Fibroblast of lung (primary cell): ENCODE measurements at regions not wholly inside any gene's neighbourhood (a gene's known extent, or its start where the extent isn't known, plus 50 kb on each side); places are given as distances from the start of the nearest gene placed in this dataset.

Experiments used
- DNase-seq, 2 donors: peaks; one replicate each; pipeline versions ENCODE4 v3.0.0 to v3.0.0-alpha.2; 2010; ENCODE audit warnings: low read depth in 2 of 2
- H2AFZ ChIP-seq: 2 replicates; pipeline ENCODE4 v1.5.1; 2012; ENCODE audit warnings: low read length, control low read depth, inconsistent platforms
- H3K27ac ChIP-seq: 2 replicates; pipeline ENCODE4 v1.5.1; 2011; ENCODE audit warnings: low read length, control low read depth; ENCODE audit not compliant: insufficient read depth
- H3K27me3 ChIP-seq: 2 replicates; pipeline ENCODE4 v1.5.1; 2011; ENCODE audit warnings: mild to moderate bottlenecking, low read length; ENCODE audit not compliant: control insufficient read depth, insufficient read depth
- H3K36me3 ChIP-seq: 2 replicates; pipeline ENCODE4 v1.5.1; 2011; ENCODE audit warnings: low read length; ENCODE audit not compliant: control insufficient read depth, insufficient read depth
- H3K4me1 ChIP-seq: 2 replicates; pipeline ENCODE4 v1.5.1; 2011; ENCODE audit warnings: low read length; ENCODE audit not compliant: control insufficient read depth, insufficient read depth; ENCODE audit errors: extremely low read depth
- H3K4me2 ChIP-seq: 2 replicates; pipeline ENCODE4 v1.5.1; 2011; ENCODE audit warnings: low read length, control low read depth; ENCODE audit not compliant: insufficient read depth; ENCODE audit errors: extremely low read depth
- H3K4me3 ChIP-seq, 4 experiments: fragments of 200-600 bp in 1 of 4; sonication (generic) in 1 of 4; replicated peaks in 1 of 4; 2 replicates each; pipeline ENCODE4 v1.5.1; 2011 to 2016; ENCODE audit warnings: low read length in 4 of 4, low read depth in 3 of 4, mild to moderate bottlenecking in 3 of 4, control low read depth in 2 of 4, inconsistent platforms in 1 of 4, mixed read lengths in 1 of 4; ENCODE audit not compliant: insufficient read depth in 1 of 4; ENCODE audit errors: control extremely low read depth in 1 of 4
- H3K79me2 ChIP-seq: 2 replicates; pipeline ENCODE4 v1.5.1; 2012; ENCODE audit warnings: mild to moderate bottlenecking, low read length, inconsistent platforms; ENCODE audit not compliant: control insufficient read depth, insufficient read depth
- H3K9ac ChIP-seq: 2 replicates; pipeline ENCODE4 v1.5.1; 2011; ENCODE audit warnings: mild to moderate bottlenecking, low read length, control low read depth; ENCODE audit not compliant: insufficient read depth
- H3K9me3 ChIP-seq: 2 replicates; pipeline ENCODE4 v1.5.1; 2012; ENCODE audit warnings: low read depth, low read length; ENCODE audit not compliant: control insufficient read depth, insufficient read depth
- H4K20me1 ChIP-seq: 2 replicates; pipeline ENCODE4 v1.5.1; 2011; ENCODE audit warnings: low read length; ENCODE audit not compliant: control insufficient read depth, insufficient read depth; ENCODE audit errors: extremely low read depth
- EZH2 ChIP-seq: IDR thresholded peaks from 2 replicates; pipeline ENCODE4 v1.5.1; 2012; ENCODE audit warnings: low read length, control low read depth, mild to moderate bottlenecking; ENCODE audit errors: missing control alignments
- TF ChIP-seq, protein P1 (sequence below), 2 donors: IDR thresholded peaks in 1 of 2; conservative IDR thresholded peaks in 1 of 2; 1 replicate in 1 of 2; 2 replicates in 1 of 2; pipeline ENCODE4 v1.5.1; 2011 to 2012; ENCODE audit warnings: low read length in 2 of 2, control low read depth in 1 of 2, inconsistent platforms in 1 of 2, low read depth in 1 of 2, mild to moderate bottlenecking in 1 of 2

DNA sequence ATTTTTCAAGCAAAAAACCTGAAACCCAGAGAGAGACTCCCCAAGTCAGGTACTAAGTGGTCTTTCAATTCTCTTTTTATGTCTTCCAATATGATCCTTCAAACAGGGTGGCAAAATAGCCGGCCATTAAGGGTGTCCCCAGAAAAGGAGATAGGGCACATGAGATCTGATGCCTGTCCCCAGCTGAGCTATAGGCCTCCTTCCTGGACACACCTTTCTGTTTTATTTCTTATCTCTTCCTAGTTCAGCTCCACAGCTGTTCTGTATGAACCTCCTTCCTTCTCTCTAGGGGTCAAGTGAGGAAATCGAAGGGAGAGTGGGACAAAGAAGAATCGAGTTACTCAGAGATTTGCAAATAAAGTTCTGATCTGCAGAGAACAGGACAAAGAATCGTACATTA, 112.4 kb upstream of the ATP1A1 start:
- Histone ChIP-seq H3K4me2 (no peak overlapping the region), H3K27me3 (no peaks in the 10 kb centered on the region), H3K4me1 (no peaks in the 10 kb centered on the region), H3K36me3 (no peaks in the 10 kb centered on the region), H4K20me1 (no peaks in the 10 kb centered on the region), H2AFZ (no peak overlapping the region), H3K4me3 (no peak overlapping the region), H3K9me3 (no peaks in the 10 kb centered on the region), H3K27ac (no peak overlapping the region), H3K9ac (no peak overlapping the region), H3K79me2 (no peaks in the 10 kb centered on the region)
- DNase-seq = no peak
- TF ChIP-seq, protein P1, sequence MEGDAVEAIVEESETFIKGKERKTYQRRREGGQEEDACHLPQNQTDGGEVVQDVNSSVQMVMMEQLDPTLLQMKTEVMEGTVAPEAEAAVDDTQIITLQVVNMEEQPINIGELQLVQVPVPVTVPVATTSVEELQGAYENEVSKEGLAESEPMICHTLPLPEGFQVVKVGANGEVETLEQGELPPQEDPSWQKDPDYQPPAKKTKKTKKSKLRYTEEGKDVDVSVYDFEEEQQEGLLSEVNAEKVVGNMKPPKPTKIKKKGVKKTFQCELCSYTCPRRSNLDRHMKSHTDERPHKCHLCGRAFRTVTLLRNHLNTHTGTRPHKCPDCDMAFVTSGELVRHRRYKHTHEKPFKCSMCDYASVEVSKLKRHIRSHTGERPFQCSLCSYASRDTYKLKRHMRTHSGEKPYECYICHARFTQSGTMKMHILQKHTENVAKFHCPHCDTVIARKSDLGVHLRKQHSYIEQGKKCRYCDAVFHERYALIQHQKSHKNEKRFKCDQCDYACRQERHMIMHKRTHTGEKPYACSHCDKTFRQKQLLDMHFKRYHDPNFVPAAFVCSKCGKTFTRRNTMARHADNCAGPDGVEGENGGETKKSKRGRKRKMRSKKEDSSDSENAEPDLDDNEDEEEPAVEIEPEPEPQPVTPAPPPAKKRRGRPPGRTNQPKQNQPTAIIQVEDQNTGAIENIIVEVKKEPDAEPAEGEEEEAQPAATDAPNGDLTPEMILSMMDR (conservative IDR thresholded peaks at IDR 0.05 in 1 of 2, IDR thresholded peaks at IDR 0.05 in 1 of 2; ENCODE audit: low read depth in 1 of 2, low read length in 2 of 2) = no peak
- no peak for TF ChIP-seq EZH2

DNA sequence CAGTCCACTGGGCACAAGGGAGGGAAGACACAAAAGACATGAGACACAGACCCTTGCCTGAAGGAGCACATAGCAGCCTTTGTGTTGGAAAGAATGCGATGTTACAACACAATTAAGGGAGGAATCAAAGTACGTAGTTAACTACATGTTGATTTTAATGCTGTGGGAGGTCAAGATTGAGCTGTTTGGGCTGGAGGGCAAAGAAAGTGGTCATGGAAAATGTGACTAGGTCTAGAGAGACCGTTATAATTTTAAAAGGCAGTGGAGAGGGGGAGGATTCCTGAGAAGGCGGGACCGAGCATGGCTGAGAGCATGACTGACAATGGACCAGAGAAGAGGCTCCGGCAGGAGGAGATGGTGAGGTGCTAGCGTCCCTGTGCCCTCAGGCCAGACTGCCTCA, 111.8 kb upstream of the ATP1A1 start:
- Histone ChIP-seq H3K4me3 (no peak overlapping the region), H4K20me1 (no peaks in the 10 kb centered on the region), H3K9me3 (no peaks in the 10 kb centered on the region), H3K27ac (no peak overlapping the region), H3K4me1 (no peaks in the 10 kb centered on the region), H3K36me3 (no peaks in the 10 kb centered on the region), H3K79me2 (no peaks in the 10 kb centered on the region), H3K27me3 (no peaks in the 10 kb centered on the region), H3K9ac (no peak overlapping the region), H2AFZ (no peak overlapping the region), H3K4me2 (no peak overlapping the region)
- DNase-seq = no peak
- TF ChIP-seq EZH2 = no peak
- TF ChIP-seq, protein P1 (conservative IDR thresholded peaks at IDR 0.05 in 1 of 2, IDR thresholded peaks at IDR 0.05 in 1 of 2; ENCODE audit: low read depth in 1 of 2, low read length in 2 of 2) = no peak

- no peaks in the 10 kb centered on the region for H3K79me2 ChIP-seq
- no peaks in the 10 kb centered on the region for H3K4me1 ChIP-seq
- no peak overlapping the region for H3K9ac ChIP-seq
- no peak for DNase-seq
- no peak overlapping the region for H3K27ac ChIP-seq
- H3K4me2 ChIP-seq = no peak overlapping the region
- H3K4me3 ChIP-seq = no peak overlapping the region
- H3K9me3 ChIP-seq = no peaks in the 10 kb centered on the region
- H3K36me3 ChIP-seq = no peaks in the 10 kb centered on the region
- H2AFZ ChIP-seq = no peak overlapping the region
- H4K20me1 ChIP-seq = no peaks in the 10 kb centered on the region
- TF ChIP-seq, protein P1 (conservative IDR thresholded peaks at IDR 0.05 in 1 of 2, IDR thresholded peaks at IDR 0.05 in 1 of 2; ENCODE audit: low read depth in 1 of 2, low read length in 2 of 2) = no peak
- TF ChIP-seq EZH2 = no peak
- no peaks in the 10 kb centered on the region for H3K27me3 ChIP-seq
Observed at GRCh38 chr1:116262207-116262994, 110.6 kb upstream of the ATP1A1 start.
